Parathyroid adenoma (tissue), 2 donors: ENCODE measurements at regions not wholly inside any gene's neighbourhood (a gene's known extent, or its start where the extent isn't known, plus 50 kb on each side); places are given as distances from the start of the nearest gene placed in this dataset.

Experiments
- H2AFZ ChIP-seq: fragments of 300-600 bp; sonication (generic); one replicate; pipeline ENCODE4 v1.7.0; 2017; ENCODE audit warnings: antibody characterized with exemption, mild to moderate bottlenecking
- H3K27ac ChIP-seq: fragments of 300-600 bp; sonication (generic); one replicate; pipeline ENCODE4 v1.7.0; 2017
- H3K27me3 ChIP-seq: fragments of 300-600 bp; sonication (generic); one replicate; pipeline ENCODE4 v1.7.0; 2017; ENCODE audit warnings: low read length; ENCODE audit not compliant: control insufficient read depth, insufficient read depth
- H3K36me3 ChIP-seq: fragments of 300-600 bp; sonication (generic); one replicate; pipeline ENCODE4 v1.7.0; 2017; ENCODE audit warnings: low read length; ENCODE audit not compliant: control insufficient read depth, insufficient read depth
- H3K4me1 ChIP-seq: fragments of 300-600 bp; sonication (generic); one replicate; pipeline ENCODE4 v1.7.0; 2017; ENCODE audit warnings: control low read depth
- H3K4me2 ChIP-seq: fragments of 300-600 bp; sonication (generic); one replicate; pipeline ENCODE4 v1.7.0; 2017; ENCODE audit warnings: low read length
- H3K4me3 ChIP-seq: fragments of 300-600 bp; sonication (generic); one replicate; pipeline ENCODE4 v1.7.0; 2017; ENCODE audit warnings: low read depth, low read length
- H3K79me2 ChIP-seq: fragments of 300-600 bp; sonication (generic); one replicate; pipeline ENCODE4 v1.7.0; 2017; ENCODE audit warnings: control low read depth
- H3K9ac ChIP-seq: fragments of 300-600 bp; sonication (generic); one replicate; pipeline ENCODE4 v1.7.0; 2017; ENCODE audit warnings: mild to moderate bottlenecking
- H3K9me3 ChIP-seq: fragments of 300-600 bp; sonication (generic); one replicate; pipeline ENCODE4 v1.7.0; 2017; ENCODE audit warnings: low read length; ENCODE audit not compliant: control insufficient read depth
- TF ChIP-seq, protein P1 (sequence below): fragments of 300-600 bp; sonication (generic); IDR thresholded peaks from one replicate; pipeline ENCODE4 v1.7.0; 2017; ENCODE audit warnings: antibody characterized with exemption, mild to moderate bottlenecking
- donor health status: primary hyperparathyroidism.

GRCh38 chr6:168990019-168990751 lies 263.5 kb downstream of the THBS2 start:
- H3K9ac ChIP-seq, result no peak overlapping the region
- H3K27ac ChIP-seq, result no peak overlapping the region
- TF ChIP-seq, protein P1, sequence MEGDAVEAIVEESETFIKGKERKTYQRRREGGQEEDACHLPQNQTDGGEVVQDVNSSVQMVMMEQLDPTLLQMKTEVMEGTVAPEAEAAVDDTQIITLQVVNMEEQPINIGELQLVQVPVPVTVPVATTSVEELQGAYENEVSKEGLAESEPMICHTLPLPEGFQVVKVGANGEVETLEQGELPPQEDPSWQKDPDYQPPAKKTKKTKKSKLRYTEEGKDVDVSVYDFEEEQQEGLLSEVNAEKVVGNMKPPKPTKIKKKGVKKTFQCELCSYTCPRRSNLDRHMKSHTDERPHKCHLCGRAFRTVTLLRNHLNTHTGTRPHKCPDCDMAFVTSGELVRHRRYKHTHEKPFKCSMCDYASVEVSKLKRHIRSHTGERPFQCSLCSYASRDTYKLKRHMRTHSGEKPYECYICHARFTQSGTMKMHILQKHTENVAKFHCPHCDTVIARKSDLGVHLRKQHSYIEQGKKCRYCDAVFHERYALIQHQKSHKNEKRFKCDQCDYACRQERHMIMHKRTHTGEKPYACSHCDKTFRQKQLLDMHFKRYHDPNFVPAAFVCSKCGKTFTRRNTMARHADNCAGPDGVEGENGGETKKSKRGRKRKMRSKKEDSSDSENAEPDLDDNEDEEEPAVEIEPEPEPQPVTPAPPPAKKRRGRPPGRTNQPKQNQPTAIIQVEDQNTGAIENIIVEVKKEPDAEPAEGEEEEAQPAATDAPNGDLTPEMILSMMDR, result no peak
- H3K27me3 ChIP-seq, result no peaks in the 10 kb centered on the region
- H3K4me2 ChIP-seq, result no peak overlapping the region
- no peaks in the 10 kb centered on the region for H3K79me2 ChIP-seq
- peaks cover 10% of the 10 kb centered on the region for H3K4me1 ChIP-seq
- H3K36me3 ChIP-seq, result no peaks in the 10 kb centered on the region
- no peaks in the 10 kb centered on the region for H3K9me3 ChIP-seq
- H3K4me3 ChIP-seq, result no peak overlapping the region
- peak overlapping the region; percentile 3 for H2AFZ ChIP-seq

DNA sequence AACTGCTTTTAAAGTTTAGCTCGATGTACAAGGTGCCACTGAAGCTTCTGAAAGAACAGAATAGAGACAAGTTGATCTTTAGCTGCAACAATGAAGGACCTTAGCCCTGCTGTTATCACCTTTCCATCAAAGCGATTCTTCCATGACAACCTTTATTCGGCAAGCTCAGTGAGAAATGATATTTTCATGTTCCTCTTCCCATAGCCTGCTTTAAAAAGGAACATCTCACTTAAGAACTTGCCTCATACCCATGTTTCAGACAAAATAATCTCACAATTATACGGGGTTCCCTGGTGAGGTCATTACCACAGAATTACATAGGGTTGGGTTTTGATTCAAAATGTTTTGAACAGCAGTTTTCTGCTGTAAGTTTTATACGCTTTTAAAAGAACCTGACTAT lies 264.2 kb downstream of the THBS2 start:
- Histone ChIP-seq H3K27me3 (no peaks in the 10 kb centered on the region), H3K4me1 (peaks cover 10% of the 10 kb centered on the region), H2AFZ (peak overlapping the region; percentile 54), H3K4me2 (no peak overlapping the region), H3K4me3 (no peak overlapping the region), H3K9ac (no peak overlapping the region), H3K36me3 (no peaks in the 10 kb centered on the region), H3K27ac (peak overlapping the region; percentile 61), H3K9me3 (no peaks in the 10 kb centered on the region), H3K79me2 (no peaks in the 10 kb centered on the region)
- TF ChIP-seq, protein P1, result no peak

- TF ChIP-seq, protein P1, result no peak
- H3K36me3 ChIP-seq, result no peaks in the 10 kb centered on the region
- H3K4me3 ChIP-seq, result no peak overlapping the region
- peak overlapping the region; percentile 54 for H2AFZ ChIP-seq
- H3K4me2 ChIP-seq, result no peak overlapping the region
- peaks cover 10% of the 10 kb centered on the region for H3K4me1 ChIP-seq
- H3K9ac ChIP-seq, result no peak overlapping the region
- H3K9me3 ChIP-seq, result no peaks in the 10 kb centered on the region
- H3K27me3 ChIP-seq, result no peaks in the 10 kb centered on the region
- peak overlapping the region; percentile 61 for H3K27ac ChIP-seq
- H3K79me2 ChIP-seq, result no peaks in the 10 kb centered on the region
These were observed 264.8 kb downstream of the THBS2 start for GRCh38 chr6:168988801-168989200.

DNA sequence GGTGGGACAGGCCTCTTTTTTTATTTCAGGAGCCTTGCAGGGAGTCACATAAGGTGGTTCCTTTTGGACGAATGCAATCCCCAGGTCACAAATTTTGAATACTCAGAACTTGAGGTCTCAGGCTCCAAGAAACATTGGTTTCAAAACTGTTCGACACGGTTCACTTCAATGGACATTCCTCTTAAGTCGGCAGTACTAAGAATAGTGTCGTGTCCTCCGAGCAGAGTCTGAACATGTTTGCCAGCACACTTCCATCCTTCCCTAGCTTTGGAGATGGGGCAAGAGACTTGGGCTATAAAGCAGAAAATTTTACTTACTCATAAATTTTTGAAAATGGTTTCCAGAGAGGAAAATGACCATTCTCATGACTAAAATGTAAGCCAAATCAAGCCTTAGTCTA lies 265.4 kb downstream of the THBS2 start:
- no peaks in the 10 kb centered on the region for H3K36me3 ChIP-seq
- no peak overlapping the region for H3K4me3 ChIP-seq
- peak overlapping the region; percentile 54 for H2AFZ ChIP-seq
- H3K9ac ChIP-seq, result no peak overlapping the region
- TF ChIP-seq, protein P1, result no peak
- no peaks in the 10 kb centered on the region for H3K27me3 ChIP-seq
- H3K79me2 ChIP-seq, result no peaks in the 10 kb centered on the region
- no peaks in the 10 kb centered on the region for H3K9me3 ChIP-seq
- peaks cover 10% of the 10 kb centered on the region for H3K4me1 ChIP-seq
- H3K27ac ChIP-seq, result peak overlapping the region; percentile 61
- H3K4me2 ChIP-seq, result no peak overlapping the region

DNA sequence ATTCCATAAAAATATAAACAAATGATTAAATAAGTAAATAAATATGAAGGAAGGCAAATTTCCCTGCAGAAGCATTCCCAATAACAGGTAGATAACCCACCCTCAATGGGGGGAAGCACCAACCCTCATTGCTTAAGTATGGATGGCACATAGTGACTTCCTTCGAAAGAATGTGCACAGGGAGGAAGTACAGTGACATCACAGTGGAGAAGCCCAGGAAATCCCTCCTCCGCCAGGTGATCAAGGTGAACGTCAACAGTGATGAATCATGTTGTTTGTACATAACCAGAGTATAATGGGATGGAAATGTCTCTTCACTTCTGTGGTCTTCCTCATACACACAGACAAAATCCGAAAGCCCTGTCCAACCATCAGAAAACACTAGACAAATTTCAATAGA lies 267.9 kb downstream of the THBS2 start:
- H3K27me3 ChIP-seq, result no peaks in the 10 kb centered on the region
- peaks cover 10% of the 10 kb centered on the region for H3K4me1 ChIP-seq
- TF ChIP-seq, protein P1, result no peak
- H3K36me3 ChIP-seq, result no peaks in the 10 kb centered on the region
- H3K79me2 ChIP-seq, result no peaks in the 10 kb centered on the region
- H3K4me2 ChIP-seq, result no peak overlapping the region
- no peak overlapping the region for H3K4me3 ChIP-seq
- no peak overlapping the region for H3K9ac ChIP-seq
- H2AFZ ChIP-seq, result no peak overlapping the region
- no peaks in the 10 kb centered on the region for H3K9me3 ChIP-seq
- H3K27ac ChIP-seq, result no peak overlapping the region
